Memory B cell (primary cell): ENCODE measurements at regions not wholly inside any gene's neighbourhood (a gene's known extent, or its start where the extent isn't known, plus 50 kb on each side); places are given as distances from the start of the nearest gene placed in this dataset.
A peak's percentile ranks its signal among the peaks of the same experiment; 100 is the strongest.

ENCODE experiments used
- ATAC-seq: fragments of 150-1000 bp; cut with Tn5 transposase; 2 replicates; pipeline ENCODE4 v1.10.0; 2021; ENCODE audit warnings: low read depth, mild to moderate bottlenecking, moderate library complexity
- DNase-seq, 2 donors: peaks; one replicate each; pipeline ENCODE4 v3.0.0; 2022; ENCODE audit warnings: low spot score in 2 of 2
- H3K27ac Mint-ChIP-seq: one replicate; pipeline ENCODE4 v1.8.0; 2022; ENCODE audit warnings: mild to moderate bottlenecking, moderate library complexity, mixed read lengths
- H3K27me3 Mint-ChIP-seq: one replicate; pipeline ENCODE4 v1.8.0; 2022; ENCODE audit warnings: mixed read lengths
- H3K36me3 Mint-ChIP-seq: one replicate; pipeline ENCODE4 v1.8.0; 2022; ENCODE audit warnings: mild to moderate bottlenecking, mixed read lengths
- H3K4me1 Mint-ChIP-seq: one replicate; pipeline ENCODE4 v1.8.0; 2022; ENCODE audit warnings: mixed read lengths
- H3K4me3 Mint-ChIP-seq: one replicate; pipeline ENCODE4 v1.8.0; 2022; ENCODE audit warnings: mild to moderate bottlenecking, moderate library complexity, mixed read lengths
- H3K9me3 Mint-ChIP-seq: one replicate; pipeline ENCODE4 v1.8.0; 2022; ENCODE audit warnings: mixed read lengths

- DNase-seq (no peak), ATAC-seq (no peak)
- H3K4me3 Mint-ChIP-seq = no peak overlapping the region
- H3K27me3 Mint-ChIP-seq = peaks cover 4% of the 10 kb centered on the region
- no peaks in the 10 kb centered on the region for H3K36me3 Mint-ChIP-seq
- H3K9me3 Mint-ChIP-seq = no peaks in the 10 kb centered on the region
- peaks cover 9% of the 10 kb centered on the region for H3K4me1 Mint-ChIP-seq
- no peak overlapping the region for H3K27ac Mint-ChIP-seq
These were observed 484.5 kb downstream of the COG6 start for GRCh38 chr13:40139896-40140520.

- ATAC-seq = no peak
- Mint-ChIP-seq H3K36me3 (no peaks in the 10 kb centered on the region), H3K27ac (no peak overlapping the region), H3K9me3 (no peaks in the 10 kb centered on the region), H3K27me3 (peaks cover 4% of the 10 kb centered on the region), H3K4me3 (no peak overlapping the region), H3K4me1 (peaks cover 15% of the 10 kb centered on the region)
- no peak for DNase-seq
These were observed 486.5 kb downstream of the COG6 start for GRCh38 chr13:40141859-40142555.

DNA sequence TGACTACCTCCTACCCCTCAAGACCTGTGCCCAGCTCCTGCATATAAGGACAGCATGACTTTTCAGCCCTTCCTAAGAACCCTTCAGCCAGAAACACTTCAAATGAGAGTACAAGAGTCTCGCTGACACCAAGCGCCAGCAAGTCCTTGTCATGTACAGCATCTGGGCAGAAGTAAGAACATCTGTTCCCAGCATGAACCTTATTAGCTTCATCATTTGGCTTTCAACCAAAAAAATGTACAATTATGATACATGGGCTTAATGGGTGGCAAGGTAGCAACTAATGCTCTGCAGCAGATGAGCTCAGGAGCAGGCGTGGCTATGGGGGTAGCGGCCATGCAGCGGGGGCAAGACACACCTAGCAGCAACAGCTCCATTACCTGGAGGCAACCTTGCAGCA lies 487.6 kb downstream of the COG6 start:
- DNase-seq = no peak

DNA sequence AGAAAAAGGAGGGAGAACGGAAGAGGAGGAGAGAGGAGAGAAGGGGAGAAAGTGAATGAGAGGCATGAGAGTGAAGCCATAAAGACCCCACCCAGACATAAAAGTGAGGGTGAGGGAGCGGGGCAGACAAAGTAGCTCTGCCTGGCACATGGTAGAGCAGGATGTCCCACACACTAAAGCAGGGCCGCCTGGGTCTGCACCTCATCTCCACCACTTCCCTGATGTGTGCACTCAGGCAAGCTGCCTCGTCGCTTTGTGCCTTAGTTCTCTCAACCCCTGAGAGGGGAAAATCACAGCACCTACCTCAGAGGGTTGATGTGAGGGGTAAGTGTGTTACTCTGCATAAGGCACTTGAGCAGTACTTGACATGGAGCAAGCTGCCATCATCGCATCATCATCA lies 488.1 kb downstream of the COG6 start:
- Mint-ChIP-seq H3K9me3 (no peaks in the 10 kb centered on the region), H3K36me3 (no peaks in the 10 kb centered on the region), H3K27me3 (peaks cover 1% of the 10 kb centered on the region), H3K27ac (no peak overlapping the region), H3K4me3 (no peak overlapping the region), H3K4me1 (peaks cover 15% of the 10 kb centered on the region)
- no peak for DNase-seq
- ATAC-seq = peak; percentile 48

More for the DNA sequence above, 487.6 kb downstream of the COG6 start:
- H3K27me3 Mint-ChIP-seq = peaks cover 2% of the 10 kb centered on the region
- no peak for ATAC-seq
- H3K9me3 Mint-ChIP-seq = no peaks in the 10 kb centered on the region
- H3K36me3 Mint-ChIP-seq = no peaks in the 10 kb centered on the region
- peaks cover 15% of the 10 kb centered on the region for H3K4me1 Mint-ChIP-seq
- H3K27ac Mint-ChIP-seq = no peak overlapping the region
- no peak overlapping the region for H3K4me3 Mint-ChIP-seq

DNA sequence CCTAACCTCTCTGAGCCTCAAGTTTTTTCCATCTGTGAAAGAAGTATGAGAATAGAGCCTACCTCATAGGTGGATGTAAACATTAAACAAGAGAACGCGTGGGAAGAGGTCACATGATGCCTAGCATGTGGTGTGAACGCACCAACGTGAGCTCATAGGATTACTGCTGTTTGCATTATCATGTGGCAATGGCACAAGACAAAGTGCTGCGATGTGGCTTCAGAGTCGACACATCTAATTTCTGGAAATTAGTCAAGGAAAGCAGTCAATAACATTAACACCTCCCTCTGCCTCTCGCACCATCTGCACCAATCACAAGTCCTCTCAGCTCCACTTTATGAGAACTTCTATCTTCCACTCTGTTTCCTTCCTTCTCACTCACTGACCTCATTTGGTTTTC lies 489.7 kb downstream of the COG6 start:
- DNase-seq = no peak
- no peak for ATAC-seq
- H3K36me3 Mint-ChIP-seq = no peaks in the 10 kb centered on the region
- H3K27me3 Mint-ChIP-seq = no peaks in the 10 kb centered on the region
- H3K27ac Mint-ChIP-seq = no peak overlapping the region
- H3K9me3 Mint-ChIP-seq = no peaks in the 10 kb centered on the region
- no peak overlapping the region for H3K4me3 Mint-ChIP-seq
- H3K4me1 Mint-ChIP-seq = peaks cover 15% of the 10 kb centered on the region

DNA sequence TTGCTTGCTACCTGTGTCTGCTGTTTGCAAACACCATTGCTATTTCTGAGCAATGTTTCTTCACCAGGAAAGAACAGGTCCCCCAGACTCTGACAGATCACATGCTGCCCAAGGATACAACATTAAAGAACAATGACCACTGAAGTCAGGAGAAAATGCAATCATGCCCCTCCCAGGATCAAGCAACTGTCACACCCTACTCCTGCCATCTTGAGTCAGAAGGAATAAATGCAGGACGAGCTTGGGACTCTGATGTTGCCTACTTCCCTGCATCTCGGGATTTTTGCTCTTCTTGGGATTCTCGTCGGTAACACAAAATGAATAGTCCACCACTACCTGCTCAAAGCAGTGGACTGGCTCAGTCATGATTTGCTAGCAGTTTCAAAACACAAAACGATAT lies 490.6 kb downstream of the COG6 start:
- H3K4me1 Mint-ChIP-seq = peaks cover 15% of the 10 kb centered on the region

DNA sequence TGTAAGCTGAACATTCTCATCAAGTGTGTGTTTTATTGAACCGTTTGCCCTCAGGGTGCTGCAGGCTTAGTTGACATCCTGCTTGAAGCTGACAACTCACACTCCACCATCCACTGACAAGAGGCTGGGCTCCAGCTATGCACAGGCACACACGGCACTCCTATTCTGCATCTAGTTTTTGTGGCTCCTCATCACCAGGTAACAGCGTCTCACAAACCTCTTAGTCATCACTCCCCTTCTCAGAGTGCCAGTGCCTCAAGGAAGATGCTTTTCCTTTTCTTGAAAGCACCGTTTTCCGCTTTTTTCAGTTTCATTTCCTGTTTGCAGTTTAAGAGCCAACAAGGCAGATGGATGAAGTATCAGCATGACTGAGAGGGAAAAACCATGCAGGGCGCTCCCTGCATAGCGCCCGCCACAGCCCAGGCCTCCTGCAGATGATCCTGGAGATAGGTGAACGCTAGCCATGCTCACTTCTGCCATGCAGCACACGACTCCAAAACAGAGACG lies 491.2 kb downstream of the COG6 start:
- Mint-ChIP-seq H3K4me1 (peaks cover 15% of the 10 kb centered on the region), H3K36me3 (no peaks in the 10 kb centered on the region)

More for the DNA sequence above, 490.6 kb downstream of the COG6 start:
- no peak overlapping the region for H3K27ac Mint-ChIP-seq
- no peaks in the 10 kb centered on the region for H3K36me3 Mint-ChIP-seq
- no peaks in the 10 kb centered on the region for H3K9me3 Mint-ChIP-seq
- H3K4me3 Mint-ChIP-seq = no peak overlapping the region
- ATAC-seq (no peak), DNase-seq (no peak)
- no peaks in the 10 kb centered on the region for H3K27me3 Mint-ChIP-seq

DNA sequence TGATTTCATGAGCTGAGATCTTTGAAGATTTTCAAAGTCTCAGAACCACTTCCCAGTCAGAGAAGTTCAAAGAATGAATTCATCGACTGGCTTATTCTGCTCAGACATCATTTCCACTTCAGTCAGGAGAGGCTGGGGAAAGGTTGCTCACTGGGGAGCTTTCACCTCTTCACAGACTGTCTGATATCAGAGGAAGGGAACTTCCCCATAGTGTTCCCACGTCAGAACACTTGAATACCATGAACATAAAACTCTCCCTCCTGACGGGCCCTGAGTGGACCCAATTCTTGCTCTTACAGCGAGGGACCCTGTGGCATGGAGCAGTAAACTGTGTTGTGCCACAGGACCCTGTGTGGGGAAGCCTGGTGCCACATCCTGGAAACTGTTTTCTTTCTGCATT lies 492.6 kb downstream of the COG6 start:
- Mint-ChIP-seq H3K4me1 (peaks cover 15% of the 10 kb centered on the region), H3K4me3 (no peak overlapping the region), H3K27me3 (no peaks in the 10 kb centered on the region)

More for the DNA sequence above, 491.2 kb downstream of the COG6 start:
- H3K9me3 Mint-ChIP-seq = no peaks in the 10 kb centered on the region
- H3K27me3 Mint-ChIP-seq = no peaks in the 10 kb centered on the region
- no peak overlapping the region for H3K4me3 Mint-ChIP-seq
- DNase-seq (no peak), ATAC-seq (peak; percentile 27)
- H3K27ac Mint-ChIP-seq = no peak overlapping the region

DNA sequence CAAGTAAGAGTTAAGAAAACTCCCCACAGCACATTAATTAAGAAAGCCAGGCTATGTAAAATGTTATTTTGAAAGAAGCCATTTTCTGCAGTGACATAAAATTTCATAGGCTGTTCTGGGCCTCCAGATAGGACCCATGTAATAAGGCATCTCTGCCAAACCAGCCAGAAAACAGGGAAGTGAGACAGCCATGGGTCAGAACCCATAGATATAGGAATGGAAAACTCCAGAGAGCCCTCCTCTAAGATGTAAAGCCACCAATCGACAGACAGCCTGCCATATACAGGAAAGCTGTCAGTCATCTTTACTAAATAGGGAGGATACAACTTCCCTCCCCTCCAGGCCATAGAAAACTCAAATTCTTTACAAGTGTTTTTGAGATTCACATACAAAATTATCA lies 493.3 kb downstream of the COG6 start:
- no peak for DNase-seq
- Mint-ChIP-seq H3K27ac (no peak overlapping the region), H3K4me3 (no peak overlapping the region)

More for the DNA sequence above, 492.6 kb downstream of the COG6 start:
- peak; percentile 56 for ATAC-seq
- Mint-ChIP-seq H3K27ac (no peak overlapping the region), H3K9me3 (no peaks in the 10 kb centered on the region), H3K36me3 (no peaks in the 10 kb centered on the region)
- DNase-seq = no peak

GRCh38 chr13:40149611-40150274 lies 494.3 kb downstream of the COG6 start:
- DNase-seq (no peak), ATAC-seq (no peak)
- Mint-ChIP-seq H3K4me3 (no peak overlapping the region), H3K27me3 (no peaks in the 10 kb centered on the region), H3K36me3 (no peaks in the 10 kb centered on the region), H3K9me3 (no peaks in the 10 kb centered on the region), H3K27ac (no peak overlapping the region), H3K4me1 (peaks cover 6% of the 10 kb centered on the region)

More for the DNA sequence above, 493.3 kb downstream of the COG6 start:
- Mint-ChIP-seq H3K36me3 (no peaks in the 10 kb centered on the region), H3K4me1 (peaks cover 9% of the 10 kb centered on the region), H3K27me3 (no peaks in the 10 kb centered on the region), H3K9me3 (no peaks in the 10 kb centered on the region)
- ATAC-seq = no peak

- no peak overlapping the region for H3K4me3 Mint-ChIP-seq
- peaks cover 4% of the 10 kb centered on the region for H3K4me1 Mint-ChIP-seq
- H3K9me3 Mint-ChIP-seq = no peaks in the 10 kb centered on the region
These were observed 496.2 kb downstream of the COG6 start for GRCh38 chr13:40151673-40152072.

GRCh38 chr13:40152145-40152544 lies 496.7 kb downstream of the COG6 start:
- Mint-ChIP-seq H3K27ac (no peak overlapping the region), H3K4me1 (no peaks in the 10 kb centered on the region), H3K4me3 (no peak overlapping the region), H3K36me3 (no peaks in the 10 kb centered on the region), H3K27me3 (no peaks in the 10 kb centered on the region), H3K9me3 (no peaks in the 10 kb centered on the region)
- DNase-seq = no peak
- ATAC-seq = no peak

More at GRCh38 chr13:40151673-40152072, 496.2 kb downstream of the COG6 start:
- ATAC-seq (no peak), DNase-seq (no peak)
- no peak overlapping the region for H3K27ac Mint-ChIP-seq
- no peaks in the 10 kb centered on the region for H3K27me3 Mint-ChIP-seq
- H3K36me3 Mint-ChIP-seq = no peaks in the 10 kb centered on the region

- Mint-ChIP-seq H3K9me3 (no peaks in the 10 kb centered on the region), H3K4me3 (no peak overlapping the region), H3K36me3 (no peaks in the 10 kb centered on the region), H3K27ac (no peak overlapping the region), H3K27me3 (no peaks in the 10 kb centered on the region), H3K4me1 (no peaks in the 10 kb centered on the region)
- no peak for DNase-seq
- no peak for ATAC-seq
These were observed 497.5 kb downstream of the COG6 start for GRCh38 chr13:40152922-40153321.

- H3K27me3 Mint-ChIP-seq = no peaks in the 10 kb centered on the region
- no peak for ATAC-seq
- no peak overlapping the region for H3K27ac Mint-ChIP-seq
- no peak overlapping the region for H3K4me3 Mint-ChIP-seq
- H3K4me1 Mint-ChIP-seq = no peaks in the 10 kb centered on the region
- no peaks in the 10 kb centered on the region for H3K36me3 Mint-ChIP-seq
- no peaks in the 10 kb centered on the region for H3K9me3 Mint-ChIP-seq
- no peak for DNase-seq
These were observed 498.1 kb downstream of the COG6 start for GRCh38 chr13:40153516-40153915.
